ENCODE measurements at regions not wholly inside any gene's neighbourhood (a gene's known extent, or its start where the extent isn't known, plus 50 kb on each side); places are given as distances from the start of the nearest gene placed in this dataset.

DNA sequence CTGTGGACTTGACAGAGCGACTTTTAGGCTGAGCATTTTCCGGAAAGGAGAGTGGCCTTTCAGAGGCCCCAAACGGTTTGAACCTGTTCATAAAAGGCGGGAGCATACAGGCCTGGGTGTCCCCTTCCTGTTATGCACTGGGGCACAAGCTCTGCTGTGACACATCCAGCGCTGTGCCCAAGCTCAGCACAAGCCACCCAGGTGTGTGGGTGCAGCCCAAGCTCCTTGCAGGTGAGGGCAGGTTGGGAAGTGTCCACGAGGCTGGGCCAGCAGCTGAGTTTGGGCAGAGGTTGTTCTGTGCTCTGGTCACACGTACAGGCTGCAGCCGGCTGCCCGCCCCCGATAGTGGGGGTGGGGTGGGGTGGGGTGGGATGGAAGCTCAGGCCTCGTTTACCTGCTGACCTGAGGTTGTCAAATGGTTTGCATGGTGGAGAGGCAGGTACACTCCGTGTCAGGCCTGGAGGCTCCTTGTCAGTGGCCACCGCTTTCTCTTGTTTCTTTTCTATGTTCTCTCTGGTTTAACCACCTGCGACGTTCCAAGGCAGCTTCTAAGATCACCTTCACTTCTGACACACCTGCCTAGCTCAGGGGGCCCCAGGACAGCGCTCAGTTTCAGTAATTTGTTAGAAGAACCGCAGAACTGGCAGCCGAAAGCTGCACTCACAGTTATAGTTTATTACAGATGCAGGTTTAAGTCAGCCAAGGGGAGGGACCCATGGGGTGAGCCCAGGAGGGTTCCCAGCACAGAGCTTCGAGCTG is 194.7 kb upstream of the CIBAR2 start:
- Histone ChIP-seq H3K4me3 (ENCODE audit: low read length) (no peak overlapping the region), H3K36me3 (ENCODE audit: control insufficient read depth, insufficient read depth, low read length) (peaks cover 3% of the 10 kb centered on the region), H3K4me1 (ENCODE audit: control insufficient read depth, insufficient read depth, low read length) (peaks cover 58% of the 10 kb centered on the region), H3K27me3 (ENCODE audit: control insufficient read depth, insufficient read depth, low read length) (no peaks in the 10 kb centered on the region), H3K9me3 (ENCODE audit: control insufficient read depth, low read depth, low read length) (peaks cover 4% of the 10 kb centered on the region), H3K27ac (ENCODE audit: low read length) (peak overlapping the region; percentile 21)
- DNase-seq, result no peak
- WGBS (ENCODE audit: insufficient coverage, low lambda C conversion rate), result no CpG with 5 or more reads among the region's 19 CpGs

DNA sequence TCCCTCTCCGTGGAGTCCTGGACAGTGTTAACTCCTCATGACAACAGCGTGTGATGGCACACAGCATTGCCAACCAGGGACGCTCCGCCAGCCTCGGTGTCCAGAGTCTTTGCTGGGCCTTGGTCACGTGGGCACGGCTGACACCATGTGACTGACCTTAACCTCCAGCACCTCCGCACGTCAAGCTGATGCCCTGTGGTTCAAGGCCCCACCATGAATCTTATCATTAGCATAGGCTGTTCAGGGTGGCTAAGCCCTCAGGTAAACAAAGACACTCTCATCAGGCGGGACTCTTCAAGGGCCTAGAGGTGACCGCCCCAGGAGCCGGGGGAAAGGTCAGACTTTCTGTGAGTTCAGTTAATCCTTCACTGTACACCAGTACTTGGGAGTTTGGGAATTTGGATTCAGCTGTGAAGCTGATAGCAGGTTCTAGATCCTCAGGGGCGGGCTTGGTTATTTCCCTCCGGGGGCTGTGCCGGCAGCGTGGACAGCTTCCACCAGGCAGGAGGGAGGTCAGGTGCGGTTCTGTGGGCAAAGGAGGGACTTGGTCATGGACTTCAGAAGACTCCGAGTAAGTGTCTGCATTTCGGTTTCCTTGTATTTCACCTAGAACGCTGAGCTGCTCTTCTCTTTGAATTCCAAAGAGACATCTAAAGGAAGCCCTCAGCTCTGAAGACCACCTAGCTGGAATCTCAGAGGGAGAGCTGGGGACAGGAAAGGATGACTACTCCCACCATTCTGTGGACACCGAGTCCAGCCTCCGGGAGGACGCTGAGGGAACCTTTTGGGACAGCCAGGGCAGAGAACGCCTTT is 195.5 kb upstream of the CIBAR2 start:
- peak overlapping the region; percentile 21 for H3K27ac ChIP-seq (ENCODE audit: low read length)
- DNase-seq, result peak in 1 of 2 donors; percentile 53
- WGBS (ENCODE audit: insufficient coverage, low lambda C conversion rate), result no CpG with 5 or more reads among the region's 24 CpGs
- H3K4me3 ChIP-seq (ENCODE audit: low read length), result no peak overlapping the region
- H3K9me3 ChIP-seq (ENCODE audit: control insufficient read depth, low read depth, low read length), result peaks cover 4% of the 10 kb centered on the region
- H3K36me3 ChIP-seq (ENCODE audit: control insufficient read depth, insufficient read depth, low read length), result peaks cover 3% of the 10 kb centered on the region
- peaks cover 58% of the 10 kb centered on the region for H3K4me1 ChIP-seq (ENCODE audit: control insufficient read depth, insufficient read depth, low read length)
- H3K27me3 ChIP-seq (ENCODE audit: control insufficient read depth, insufficient read depth, low read length), result no peaks in the 10 kb centered on the region

DNA sequence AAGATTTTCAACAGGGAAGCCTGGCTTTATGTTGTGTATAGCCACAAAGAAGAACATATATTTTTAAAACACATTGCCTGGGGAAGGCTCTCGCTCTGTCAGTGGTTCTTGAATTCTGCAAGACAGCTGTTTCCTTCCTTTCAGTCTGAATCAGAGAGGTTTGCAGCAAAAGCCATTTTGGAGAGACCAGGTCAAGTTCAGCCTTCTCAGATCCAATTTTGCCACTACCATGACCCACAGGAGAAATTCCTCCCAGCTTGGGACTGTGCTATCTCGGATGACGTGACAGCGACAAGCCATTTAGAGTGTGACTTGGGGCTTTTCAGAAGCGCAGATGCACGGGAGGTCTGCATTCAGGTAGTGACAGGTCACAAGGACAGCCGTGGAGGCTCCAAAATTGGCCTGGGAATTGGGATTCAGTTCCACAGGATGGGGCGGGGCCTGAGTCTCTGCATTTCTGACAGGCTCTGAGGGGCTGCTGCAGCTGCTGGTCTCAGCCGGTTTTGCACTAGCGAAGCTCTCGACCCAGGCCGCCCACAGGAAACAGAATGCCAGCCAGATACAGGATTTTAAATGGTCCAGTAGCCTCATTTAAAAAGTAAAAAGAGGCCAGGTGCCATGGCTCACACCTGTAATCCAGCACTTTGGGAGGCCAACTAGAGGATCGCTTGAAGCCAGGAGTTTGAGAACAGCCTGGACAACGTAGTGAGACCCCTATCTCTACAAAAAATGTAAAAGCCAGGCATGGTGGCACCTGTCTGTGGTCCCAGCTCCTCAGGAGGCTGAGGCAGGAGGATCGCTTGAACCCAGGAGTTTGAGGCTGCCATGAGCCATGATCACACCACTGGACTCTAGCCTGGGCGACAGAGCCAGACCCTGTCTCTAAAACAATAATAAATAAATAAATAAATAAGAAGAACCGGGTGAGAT is 196.6 kb upstream of the CIBAR2 start:
- Histone ChIP-seq H3K9me3 (ENCODE audit: control insufficient read depth, low read depth, low read length) (peaks cover 4% of the 10 kb centered on the region), H3K27ac (ENCODE audit: low read length) (no peak overlapping the region), H3K36me3 (ENCODE audit: control insufficient read depth, insufficient read depth, low read length) (peaks cover 3% of the 10 kb centered on the region), H3K27me3 (ENCODE audit: control insufficient read depth, insufficient read depth, low read length) (no peaks in the 10 kb centered on the region), H3K4me1 (ENCODE audit: control insufficient read depth, insufficient read depth, low read length) (peaks cover 61% of the 10 kb centered on the region), H3K4me3 (ENCODE audit: low read length) (no peak overlapping the region)
- WGBS (ENCODE audit: insufficient coverage, low lambda C conversion rate), result no CpG with 5 or more reads among the region's 17 CpGs
- DNase-seq, result no peak

DNA sequence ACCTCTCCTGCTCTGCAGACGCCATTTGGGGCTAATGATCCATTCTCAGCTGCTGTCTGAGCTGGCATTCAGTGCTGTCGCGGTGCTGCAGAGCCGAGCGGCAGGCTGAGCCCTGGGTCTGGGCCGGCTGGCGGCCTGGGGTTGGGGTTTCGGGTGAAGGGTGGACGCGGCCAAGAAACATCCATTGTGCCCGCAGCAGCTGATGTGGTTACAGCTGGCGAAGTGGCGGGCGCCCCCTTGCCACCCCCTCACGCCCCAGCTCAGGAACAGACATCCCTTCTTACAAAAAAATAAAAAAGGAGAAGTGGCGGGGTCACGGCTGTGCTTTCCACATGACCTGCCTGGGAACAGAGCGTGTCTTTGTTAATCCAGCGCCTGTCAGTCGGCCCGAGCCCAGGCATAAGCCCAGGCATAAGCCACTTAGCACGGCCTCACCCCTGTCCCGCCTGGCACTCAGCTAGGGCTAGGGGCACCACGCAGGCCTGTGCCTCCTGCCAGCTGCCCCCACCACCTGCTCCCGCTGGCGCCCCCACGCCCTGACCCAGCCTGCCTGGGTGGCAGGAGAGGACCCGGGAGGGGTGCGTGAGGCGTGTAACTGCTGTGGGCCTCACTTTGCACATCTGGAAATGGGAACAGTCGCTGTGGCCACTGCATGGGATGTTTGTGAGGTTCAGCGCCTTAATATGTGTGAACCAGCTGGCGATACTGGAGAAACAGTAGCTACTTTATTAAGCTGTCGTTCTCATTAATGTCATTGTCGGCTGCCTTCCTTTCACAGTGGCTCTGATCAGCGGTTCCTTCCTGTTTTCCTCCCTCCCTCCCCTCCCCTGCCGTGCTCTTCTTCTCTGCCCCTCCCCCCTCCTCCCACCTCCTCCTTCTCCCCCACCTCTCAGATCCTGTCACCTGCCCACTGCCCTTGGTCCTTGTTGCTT is 197.7 kb upstream of the CIBAR2 start:
- no peak for DNase-seq
- H3K4me3 ChIP-seq (ENCODE audit: low read length), result no peak overlapping the region
- peaks cover 4% of the 10 kb centered on the region for H3K9me3 ChIP-seq (ENCODE audit: control insufficient read depth, low read depth, low read length)
- peaks cover 59% of the 10 kb centered on the region for H3K4me1 ChIP-seq (ENCODE audit: control insufficient read depth, insufficient read depth, low read length)
- H3K27ac ChIP-seq (ENCODE audit: low read length), result no peak overlapping the region
- H3K27me3 ChIP-seq (ENCODE audit: control insufficient read depth, insufficient read depth, low read length), result no peaks in the 10 kb centered on the region
- WGBS (ENCODE audit: insufficient coverage, low lambda C conversion rate), result 83% methylated on average over 1 of the region's 37 CpGs
- H3K36me3 ChIP-seq (ENCODE audit: control insufficient read depth, insufficient read depth, low read length), result peaks cover 3% of the 10 kb centered on the region

DNA sequence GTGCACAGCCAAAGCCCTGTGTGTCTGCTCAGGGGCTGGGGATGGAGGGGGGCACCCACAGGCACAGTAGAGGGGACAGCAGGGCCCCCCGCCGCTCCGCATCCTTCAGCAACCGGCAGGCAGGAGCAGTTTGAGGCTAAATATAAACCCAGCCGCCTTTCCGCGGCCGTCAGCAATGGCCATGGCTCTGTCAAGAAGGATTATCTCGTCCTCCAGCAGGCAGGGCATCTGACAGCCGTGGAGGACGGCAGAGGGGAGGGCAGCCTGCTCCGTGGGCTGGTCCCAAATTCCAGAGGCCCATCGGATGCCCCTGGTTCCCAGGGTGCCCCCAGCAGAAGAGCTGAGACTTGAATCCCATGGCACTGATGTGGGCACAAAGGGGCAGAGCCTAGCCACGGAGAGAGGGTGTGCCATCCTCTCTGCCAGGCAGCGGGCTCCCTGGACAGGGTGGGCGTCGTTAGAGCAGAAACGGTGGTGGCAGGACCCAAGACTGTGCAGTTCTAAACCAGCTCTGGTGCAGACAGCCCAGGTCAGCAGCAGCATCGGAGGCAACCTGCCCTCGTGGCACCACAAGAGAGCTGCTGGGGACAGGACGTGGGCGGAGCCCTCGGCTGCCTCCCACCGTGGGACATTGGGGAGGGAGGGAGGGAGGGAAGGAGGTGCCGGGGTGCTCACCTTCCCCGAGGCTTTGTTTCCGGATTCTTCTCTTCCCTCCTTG is 198.8 kb upstream of the CIBAR2 start:
- Histone ChIP-seq H3K9me3 (ENCODE audit: control insufficient read depth, low read depth, low read length) (peaks cover 4% of the 10 kb centered on the region), H3K27ac (ENCODE audit: low read length) (no peak overlapping the region), H3K4me1 (ENCODE audit: control insufficient read depth, insufficient read depth, low read length) (peaks cover 50% of the 10 kb centered on the region), H3K27me3 (ENCODE audit: control insufficient read depth, insufficient read depth, low read length) (no peaks in the 10 kb centered on the region), H3K4me3 (ENCODE audit: low read length) (no peak overlapping the region), H3K36me3 (ENCODE audit: control insufficient read depth, insufficient read depth, low read length) (peaks cover 3% of the 10 kb centered on the region)
- no peak for DNase-seq
- WGBS (ENCODE audit: insufficient coverage, low lambda C conversion rate), result no CpG with 5 or more reads among the region's 27 CpGs

DNA sequence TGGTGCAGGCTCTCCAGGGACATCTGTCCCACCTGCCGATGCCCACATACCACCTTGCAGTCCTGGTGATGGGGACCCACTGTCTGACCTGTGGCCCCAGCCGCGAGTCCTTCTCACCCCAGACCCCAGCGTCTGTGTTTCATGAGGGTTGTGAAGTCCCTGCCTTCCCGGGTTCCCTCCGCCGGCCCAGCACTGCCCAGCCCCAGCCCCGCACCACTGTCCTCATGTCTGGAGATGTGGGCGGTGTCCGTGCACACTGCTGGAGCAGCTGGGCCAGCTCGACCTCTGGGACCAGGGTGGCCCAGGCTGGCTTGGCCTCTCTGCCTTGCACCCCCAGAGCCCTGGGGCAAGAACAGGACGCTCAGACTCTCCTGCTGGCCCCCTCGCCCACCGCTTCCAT is 199.5 kb upstream of the CIBAR2 start:
- no CpG with 5 or more reads among the region's 14 CpGs for WGBS (ENCODE audit: insufficient coverage, low lambda C conversion rate)
- H3K27ac ChIP-seq (ENCODE audit: low read length), result no peak overlapping the region
- H3K36me3 ChIP-seq (ENCODE audit: control insufficient read depth, insufficient read depth, low read length), result peaks cover 3% of the 10 kb centered on the region
- H3K4me1 ChIP-seq (ENCODE audit: control insufficient read depth, insufficient read depth, low read length), result peaks cover 46% of the 10 kb centered on the region
- no peaks in the 10 kb centered on the region for H3K27me3 ChIP-seq (ENCODE audit: control insufficient read depth, insufficient read depth, low read length)
- H3K4me3 ChIP-seq (ENCODE audit: low read length), result no peak overlapping the region
- no peak for DNase-seq
- H3K9me3 ChIP-seq (ENCODE audit: control insufficient read depth, low read depth, low read length), result peaks cover 4% of the 10 kb centered on the region

DNA sequence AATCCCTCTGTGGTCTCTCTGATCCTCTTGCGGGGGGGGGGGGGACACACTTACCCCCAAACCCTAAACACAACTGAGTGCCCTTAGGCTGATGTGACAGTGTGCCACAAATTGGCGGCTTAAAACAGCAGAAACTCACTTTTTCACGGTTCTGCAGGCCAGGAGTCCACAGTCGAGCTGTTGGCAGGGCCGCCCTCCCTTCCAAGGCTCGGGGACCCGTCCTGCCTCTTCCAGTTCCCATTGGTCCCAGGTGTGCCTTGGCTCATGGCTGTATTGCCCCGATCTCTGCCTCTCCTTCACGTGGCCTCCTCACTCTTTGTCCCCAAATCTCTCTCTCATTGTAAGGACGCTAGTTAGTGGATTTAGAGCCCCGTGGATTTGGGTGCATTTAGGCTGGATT is 199.9 kb upstream of the CIBAR2 start:
- Histone ChIP-seq H3K4me1 (ENCODE audit: control insufficient read depth, insufficient read depth, low read length) (peaks cover 42% of the 10 kb centered on the region), H3K27ac (ENCODE audit: low read length) (no peak overlapping the region)
- no CpG with 5 or more reads among the region's 11 CpGs for WGBS (ENCODE audit: insufficient coverage, low lambda C conversion rate)

DNA sequence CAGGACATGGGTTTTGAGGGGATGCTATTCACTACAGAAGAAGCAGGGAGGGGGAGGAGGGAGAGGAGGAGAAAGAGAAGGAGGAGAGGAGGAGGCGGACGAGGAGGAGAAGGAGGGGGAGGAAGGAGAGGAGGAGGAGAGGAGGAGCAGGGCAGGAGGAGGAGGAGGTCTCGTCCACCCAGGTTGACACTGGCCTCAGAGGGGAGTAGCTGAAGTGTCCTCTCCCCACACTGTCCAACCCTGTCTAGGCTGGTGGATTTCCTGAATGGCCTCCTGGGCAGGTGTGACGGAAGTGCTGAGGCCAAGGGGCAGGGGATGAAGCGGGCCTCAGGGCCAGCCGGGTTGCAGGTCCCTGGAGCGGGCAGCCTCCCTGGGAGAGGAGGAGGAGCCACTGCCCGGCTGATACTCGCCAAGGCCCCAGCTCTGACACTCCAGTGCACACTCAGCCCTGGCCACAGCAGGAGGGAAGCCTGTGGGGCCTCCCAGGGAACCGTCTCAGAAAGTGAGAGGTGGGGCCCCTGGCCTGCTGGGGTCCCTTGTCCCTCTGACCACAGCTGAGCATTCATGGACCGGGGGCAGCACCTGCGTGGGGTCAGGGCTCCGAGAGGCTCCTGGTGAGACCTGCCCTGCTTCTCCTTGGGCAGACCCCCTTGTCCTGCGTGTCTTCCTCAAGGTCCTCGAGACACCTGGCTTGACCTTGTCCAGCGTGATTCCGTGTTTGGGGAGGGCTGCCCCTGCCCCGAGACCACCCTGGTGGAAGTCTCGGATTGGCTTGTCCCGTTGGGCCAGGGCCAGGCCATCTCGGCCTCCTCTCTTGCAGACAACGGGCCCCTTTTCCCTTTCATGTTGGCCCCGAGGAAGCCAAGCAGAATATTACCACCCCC is 200.6 kb upstream of the CIBAR2 start:
- H3K27me3 ChIP-seq (ENCODE audit: control insufficient read depth, insufficient read depth, low read length), result no peaks in the 10 kb centered on the region
- no peak overlapping the region for H3K4me3 ChIP-seq (ENCODE audit: low read length)
- WGBS (ENCODE audit: insufficient coverage, low lambda C conversion rate), result no CpG with 5 or more reads among the region's 23 CpGs
- H3K4me1 ChIP-seq (ENCODE audit: control insufficient read depth, insufficient read depth, low read length), result peaks cover 34% of the 10 kb centered on the region
- H3K9me3 ChIP-seq (ENCODE audit: control insufficient read depth, low read depth, low read length), result peaks cover 4% of the 10 kb centered on the region
- H3K27ac ChIP-seq (ENCODE audit: low read length), result peak overlapping the region; percentile 56
- peaks cover 3% of the 10 kb centered on the region for H3K36me3 ChIP-seq (ENCODE audit: control insufficient read depth, insufficient read depth, low read length)
- DNase-seq, result peak; percentile 57 to 76

More for the DNA sequence above, 199.9 kb upstream of the CIBAR2 start:
- no peak overlapping the region for H3K4me3 ChIP-seq (ENCODE audit: low read length)
- peaks cover 3% of the 10 kb centered on the region for H3K36me3 ChIP-seq (ENCODE audit: control insufficient read depth, insufficient read depth, low read length)
- no peak for DNase-seq
- H3K27me3 ChIP-seq (ENCODE audit: control insufficient read depth, insufficient read depth, low read length), result no peaks in the 10 kb centered on the region
- H3K9me3 ChIP-seq (ENCODE audit: control insufficient read depth, low read depth, low read length), result peaks cover 4% of the 10 kb centered on the region
